ENCODE measurements at regions not wholly inside any gene's neighbourhood (a gene's known extent, or its start where the extent isn't known, plus 50 kb on each side); places are given as distances from the start of the nearest gene placed in this dataset.

- TF ChIP-seq, protein P1, sequence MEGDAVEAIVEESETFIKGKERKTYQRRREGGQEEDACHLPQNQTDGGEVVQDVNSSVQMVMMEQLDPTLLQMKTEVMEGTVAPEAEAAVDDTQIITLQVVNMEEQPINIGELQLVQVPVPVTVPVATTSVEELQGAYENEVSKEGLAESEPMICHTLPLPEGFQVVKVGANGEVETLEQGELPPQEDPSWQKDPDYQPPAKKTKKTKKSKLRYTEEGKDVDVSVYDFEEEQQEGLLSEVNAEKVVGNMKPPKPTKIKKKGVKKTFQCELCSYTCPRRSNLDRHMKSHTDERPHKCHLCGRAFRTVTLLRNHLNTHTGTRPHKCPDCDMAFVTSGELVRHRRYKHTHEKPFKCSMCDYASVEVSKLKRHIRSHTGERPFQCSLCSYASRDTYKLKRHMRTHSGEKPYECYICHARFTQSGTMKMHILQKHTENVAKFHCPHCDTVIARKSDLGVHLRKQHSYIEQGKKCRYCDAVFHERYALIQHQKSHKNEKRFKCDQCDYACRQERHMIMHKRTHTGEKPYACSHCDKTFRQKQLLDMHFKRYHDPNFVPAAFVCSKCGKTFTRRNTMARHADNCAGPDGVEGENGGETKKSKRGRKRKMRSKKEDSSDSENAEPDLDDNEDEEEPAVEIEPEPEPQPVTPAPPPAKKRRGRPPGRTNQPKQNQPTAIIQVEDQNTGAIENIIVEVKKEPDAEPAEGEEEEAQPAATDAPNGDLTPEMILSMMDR (IDR thresholded peaks at IDR 0.05): no peak
- TF ChIP-seq TEAD4 (CRISPR knock-in tag; IDR thresholded peaks at IDR 0.05): no peak
- no peak for TF ChIP-seq ZNF232 (CRISPR knock-in tag; IDR thresholded peaks at IDR 0.05)
- TF ChIP-seq, protein P2, sequence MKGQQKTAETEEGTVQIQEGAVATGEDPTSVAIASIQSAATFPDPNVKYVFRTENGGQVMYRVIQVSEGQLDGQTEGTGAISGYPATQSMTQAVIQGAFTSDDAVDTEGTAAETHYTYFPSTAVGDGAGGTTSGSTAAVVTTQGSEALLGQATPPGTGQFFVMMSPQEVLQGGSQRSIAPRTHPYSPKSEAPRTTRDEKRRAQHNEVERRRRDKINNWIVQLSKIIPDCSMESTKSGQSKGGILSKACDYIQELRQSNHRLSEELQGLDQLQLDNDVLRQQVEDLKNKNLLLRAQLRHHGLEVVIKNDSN (CRISPR knock-in tag; IDR thresholded peaks at IDR 0.05): no peak
- TF ChIP-seq FOXK1 (CRISPR knock-in tag; IDR thresholded peaks at IDR 0.05): no peak
- TF ChIP-seq, protein P3, sequence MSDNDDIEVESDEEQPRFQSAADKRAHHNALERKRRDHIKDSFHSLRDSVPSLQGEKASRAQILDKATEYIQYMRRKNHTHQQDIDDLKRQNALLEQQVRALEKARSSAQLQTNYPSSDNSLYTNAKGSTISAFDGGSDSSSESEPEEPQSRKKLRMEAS (CRISPR knock-in tag; IDR thresholded peaks at IDR 0.05): no peak
- TF ChIP-seq, protein P4, sequence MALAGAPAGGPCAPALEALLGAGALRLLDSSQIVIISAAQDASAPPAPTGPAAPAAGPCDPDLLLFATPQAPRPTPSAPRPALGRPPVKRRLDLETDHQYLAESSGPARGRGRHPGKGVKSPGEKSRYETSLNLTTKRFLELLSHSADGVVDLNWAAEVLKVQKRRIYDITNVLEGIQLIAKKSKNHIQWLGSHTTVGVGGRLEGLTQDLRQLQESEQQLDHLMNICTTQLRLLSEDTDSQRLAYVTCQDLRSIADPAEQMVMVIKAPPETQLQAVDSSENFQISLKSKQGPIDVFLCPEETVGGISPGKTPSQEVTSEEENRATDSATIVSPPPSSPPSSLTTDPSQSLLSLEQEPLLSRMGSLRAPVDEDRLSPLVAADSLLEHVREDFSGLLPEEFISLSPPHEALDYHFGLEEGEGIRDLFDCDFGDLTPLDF (CRISPR knock-in tag; IDR thresholded peaks at IDR 0.05): no peak
- TF ChIP-seq, protein P5, sequence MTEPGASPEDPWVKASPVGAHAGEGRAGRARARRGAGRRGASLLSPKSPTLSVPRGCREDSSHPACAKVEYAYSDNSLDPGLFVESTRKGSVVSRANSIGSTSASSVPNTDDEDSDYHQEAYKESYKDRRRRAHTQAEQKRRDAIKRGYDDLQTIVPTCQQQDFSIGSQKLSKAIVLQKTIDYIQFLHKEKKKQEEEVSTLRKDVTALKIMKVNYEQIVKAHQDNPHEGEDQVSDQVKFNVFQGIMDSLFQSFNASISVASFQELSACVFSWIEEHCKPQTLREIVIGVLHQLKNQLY (CRISPR knock-in tag; IDR thresholded peaks at IDR 0.05): no peak
- no peak for TF ChIP-seq CREM (CRISPR knock-in tag; IDR thresholded peaks at IDR 0.05)
- TF ChIP-seq TEAD1 (CRISPR knock-in tag; IDR thresholded peaks at IDR 0.05): no peak
- TF ChIP-seq ELF4 (CRISPR knock-in tag; IDR thresholded peaks at IDR 0.05; ENCODE audit: low read depth): no peak
- no peak for TF ChIP-seq NFE2L1 (CRISPR knock-in tag; IDR thresholded peaks at IDR 0.05)
Observed at GRCh38 chr20:11098888-11099287, 425.1 kb upstream of the JAG1 start.
